ENCODE measurements at regions not wholly inside any gene's neighbourhood (a gene's known extent, or its start where the extent isn't known, plus 50 kb on each side); places are given as distances from the start of the nearest gene placed in this dataset.

GRCh38 chr1:219862366-219862765 lies 66.0 kb downstream of the SLC30A10 start:
- no peak for TF ChIP-seq TAF1 (IDR thresholded peaks at IDR 0.05; ENCODE audit: low read depth, low read length)
- TF ChIP-seq POLR2A (IDR thresholded peaks at IDR 0.05; ENCODE audit: low read depth, low read length) = no peak
- TF ChIP-seq SPI1 (IDR thresholded peaks at IDR 0.05; ENCODE audit: low read depth, low read length) = no peak
- TF ChIP-seq POLR2AphosphoS5 (IDR thresholded peaks at IDR 0.05; ENCODE audit: low read depth, low read length) = no peak
- no peak for TF ChIP-seq PAX5 (IDR thresholded peaks at IDR 0.05; ENCODE audit: insufficient read depth, low read length, severe bottlenecking)
